NOMO-1 treated with dmso at 0.1 percent for 144 hours (cell line): ENCODE measurements at regions not wholly inside any gene's neighbourhood (a gene's known extent, or its start where the extent isn't known, plus 50 kb on each side); places are given as distances from the start of the nearest gene placed in this dataset.

Experiments
- DNase-seq: peaks from one replicate; lab custom pipeline; 2025; ENCODE audit not compliant: unreplicated experiment; lab: John Stamatoyannopoulos, UW

GRCh38 chr2:40886100-40886499, 434.2 kb upstream of the SLC8A1 start:
- DNase-seq, result no peak

DNA sequence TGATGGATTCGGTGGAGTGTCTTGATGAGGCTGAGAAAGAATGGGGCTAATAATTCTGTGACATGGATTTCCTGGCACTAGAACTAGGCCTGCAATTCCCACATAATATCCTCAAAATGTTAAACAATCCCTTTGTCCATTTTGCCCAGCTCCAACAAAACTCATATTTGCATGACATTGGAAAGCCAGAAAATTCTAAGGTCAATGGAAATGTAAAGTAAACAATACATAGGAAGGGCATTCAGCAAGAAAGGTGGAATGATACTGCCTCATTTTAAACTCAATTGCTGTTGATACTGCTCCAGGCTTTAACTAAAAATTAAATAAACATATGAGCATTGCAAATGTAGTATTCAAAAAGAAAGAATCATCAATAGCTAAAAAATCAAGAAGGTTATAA, 434.8 kb upstream of the SLC8A1 start:
- no peak for DNase-seq

DNA sequence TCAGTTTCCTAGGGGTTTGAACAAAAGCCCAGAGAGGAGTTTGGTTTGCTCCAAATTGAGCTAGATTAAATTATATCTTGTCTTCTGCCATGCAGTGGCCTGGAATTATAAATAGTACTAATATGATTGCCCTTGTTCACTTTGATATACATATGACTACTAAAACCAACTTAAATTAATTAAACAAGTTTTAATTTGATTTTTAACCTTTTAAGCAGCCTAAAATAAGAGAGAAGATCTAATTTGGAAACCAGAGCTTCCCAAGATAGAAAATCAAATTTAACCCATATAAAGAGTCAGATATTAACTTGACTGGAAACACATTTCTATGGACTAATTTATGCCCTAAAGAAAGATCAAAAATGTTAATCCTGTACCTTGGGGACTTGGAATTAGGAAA, 444.5 kb upstream of the SLC8A1 start:
- no peak for DNase-seq

- no peak for DNase-seq
These were observed 462.8 kb upstream of the SLC8A1 start for GRCh38 chr2:40914666-40915065.

DNA sequence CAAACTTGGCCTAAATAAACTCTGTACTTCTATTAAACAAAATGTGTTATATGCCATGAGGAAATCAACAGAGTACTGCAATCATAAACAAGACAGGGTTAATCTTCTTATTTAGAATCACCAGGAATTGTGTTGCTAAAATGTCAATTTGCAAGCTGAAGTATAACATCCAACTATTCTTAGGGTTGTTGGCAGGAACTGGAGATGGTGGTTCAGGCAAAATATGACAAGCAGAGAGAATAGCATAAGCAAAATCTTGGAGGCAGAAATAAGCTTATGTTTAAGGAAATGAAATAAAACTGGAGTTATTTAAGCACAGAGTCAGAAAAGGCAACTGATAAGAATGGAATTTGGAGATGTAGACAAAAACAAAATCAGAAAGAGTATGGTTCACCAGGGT, 463.8 kb upstream of the SLC8A1 start:
- no peak for DNase-seq

DNA sequence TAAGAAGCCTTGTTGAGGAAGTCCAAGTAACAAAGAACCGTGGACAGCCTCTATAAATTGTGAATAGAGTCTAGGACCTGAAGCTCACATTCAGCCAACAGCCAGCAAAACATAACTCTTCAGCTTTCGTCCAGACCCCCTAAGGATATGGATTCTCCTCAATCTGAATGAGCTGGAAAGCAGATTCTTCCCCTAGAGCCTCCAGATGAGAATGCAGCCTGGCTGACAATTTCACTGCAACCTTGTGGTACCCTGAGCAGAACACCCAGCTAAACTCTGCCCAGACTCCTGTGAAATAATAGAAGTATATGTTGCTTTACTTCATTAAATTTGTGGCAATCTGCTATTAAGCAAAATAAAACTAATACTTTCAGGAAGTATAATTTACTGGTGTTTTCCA, 483.5 kb upstream of the SLC8A1 start:
- no peak for DNase-seq

GRCh38 chr2:40937284-40937683, 485.4 kb upstream of the SLC8A1 start:
- DNase-seq, result no peak

- DNase-seq, result no peak
These were observed 501.5 kb upstream of the SLC8A1 start for GRCh38 chr2:40953341-40953740.

- DNase-seq, result no peak
These were observed 503.2 kb upstream of the SLC8A1 start for GRCh38 chr2:40955042-40955441.

DNA sequence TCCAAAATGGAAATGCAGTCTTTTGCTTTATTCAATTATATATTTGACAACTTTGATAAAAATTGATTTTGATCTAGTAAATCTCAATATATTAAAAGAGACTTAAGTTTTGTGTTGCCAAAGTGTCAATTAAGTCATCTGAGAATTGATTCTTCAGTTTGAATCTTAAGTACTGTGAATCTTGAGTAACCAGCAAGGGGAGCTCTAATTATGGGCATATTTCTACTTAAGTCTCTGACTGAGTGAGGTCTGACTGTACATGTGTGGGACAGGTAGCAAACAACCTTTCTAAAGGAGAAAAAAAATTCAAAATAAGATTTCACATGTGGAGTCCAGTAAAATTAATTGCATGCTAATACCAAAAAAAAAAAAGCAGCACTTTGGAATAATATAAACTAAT, 503.7 kb upstream of the SLC8A1 start:
- DNase-seq, result no peak

DNA sequence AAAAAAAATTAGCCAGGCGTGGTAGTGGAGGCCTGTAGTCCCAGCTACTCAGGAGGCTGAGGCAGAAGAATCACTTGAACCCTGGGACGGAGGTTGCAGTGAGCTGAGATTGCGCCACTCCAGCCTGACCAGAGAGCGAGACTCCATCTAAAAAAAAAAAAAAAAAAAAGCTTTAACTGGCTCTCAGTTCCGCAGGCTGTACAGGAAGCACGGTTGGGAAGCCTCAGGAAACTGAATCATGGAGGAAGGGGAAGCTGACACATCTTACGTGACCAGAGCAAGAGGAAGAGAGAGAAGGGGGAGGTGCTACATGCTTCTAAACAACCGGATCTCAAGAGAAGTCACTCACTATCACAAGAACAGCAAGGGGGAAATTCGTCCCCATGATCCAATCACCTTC, 505.6 kb upstream of the SLC8A1 start:
- peak; percentile 88 for DNase-seq

DNA sequence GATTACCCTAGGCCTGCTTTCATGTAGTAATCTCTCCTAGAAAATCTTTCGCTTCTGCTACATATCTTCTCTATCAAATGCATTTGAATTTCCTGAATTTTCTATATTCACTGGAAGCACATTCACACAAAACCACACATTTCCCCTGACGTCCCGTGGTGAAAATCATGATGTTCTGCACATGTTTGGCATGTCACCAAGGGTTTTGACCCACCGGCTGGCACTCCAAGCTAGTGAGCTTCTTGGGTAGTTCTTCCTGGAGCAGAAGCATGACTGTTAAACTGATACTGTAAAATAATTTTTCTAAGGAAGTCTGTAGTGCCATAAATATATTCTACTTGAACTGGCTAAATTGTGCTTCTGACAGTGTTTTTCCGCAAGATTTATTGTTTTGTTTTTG, 510.1 kb upstream of the SLC8A1 start:
- no peak for DNase-seq

GRCh38 chr2:40964509-40965250, 512.8 kb upstream of the SLC8A1 start:
- DNase-seq, result no peak

DNA sequence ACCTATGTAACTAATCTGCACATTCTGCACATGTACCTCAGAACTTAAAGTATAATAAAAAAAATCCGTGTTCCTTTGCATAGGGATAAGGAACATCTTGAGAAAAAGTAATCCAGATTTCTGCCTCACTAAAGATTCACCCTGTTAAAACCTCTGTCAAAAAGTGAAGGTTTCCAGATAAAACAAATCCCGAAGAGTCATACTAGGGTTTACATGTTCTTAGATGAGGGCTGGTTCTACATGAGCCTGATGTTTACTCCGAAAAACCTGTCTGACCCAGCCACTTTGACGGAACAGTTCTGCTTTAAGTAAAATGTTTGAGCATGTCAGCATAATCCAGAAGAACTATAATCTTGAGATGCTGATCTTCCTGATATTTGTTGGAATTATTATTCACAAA, 515.6 kb upstream of the SLC8A1 start:
- DNase-seq, result no peak

GRCh38 chr2:40975151-40975550, 523.3 kb upstream of the SLC8A1 start:
- no peak for DNase-seq

DNA sequence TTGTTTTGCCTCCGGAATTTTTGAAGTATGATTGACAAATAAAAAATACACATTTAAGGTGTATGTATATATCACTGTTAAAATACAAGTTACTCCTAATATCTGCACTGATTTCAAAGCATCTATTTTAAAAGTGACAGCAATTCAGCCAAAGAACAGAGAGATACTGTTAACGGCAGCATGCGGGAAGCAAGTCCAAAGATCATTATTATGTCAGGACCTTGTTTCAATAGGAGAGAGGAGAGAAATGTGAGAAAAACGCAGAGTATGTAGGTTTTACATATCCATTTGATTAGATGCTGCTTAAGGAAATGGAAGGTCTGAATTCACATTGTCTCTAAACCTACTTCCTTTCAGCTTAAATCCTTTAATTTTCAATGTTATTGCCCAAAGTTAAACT, 545.5 kb upstream of the SLC8A1 start:
- no peak for DNase-seq

DNA sequence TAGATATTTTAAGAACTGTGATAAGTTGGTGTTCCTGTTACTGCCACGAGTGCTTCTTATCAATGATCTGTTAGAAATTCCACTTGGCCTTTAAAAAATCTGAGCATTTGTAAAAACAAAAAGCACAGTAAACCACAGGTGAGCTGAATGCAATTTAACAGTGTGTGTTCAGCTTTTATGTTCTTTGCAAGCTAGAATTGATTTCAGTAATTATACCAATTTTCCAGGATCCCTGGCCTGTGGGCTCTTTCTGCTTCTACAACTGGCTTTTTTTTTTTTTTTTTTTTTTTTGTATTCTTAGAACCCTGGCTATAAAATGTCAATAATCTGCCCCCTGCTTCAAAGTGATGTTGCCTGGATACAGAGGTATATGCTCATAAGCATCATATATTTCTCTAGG, 548.5 kb upstream of the SLC8A1 start:
- DNase-seq, result no peak

GRCh38 chr2:41000906-41001305, 549.0 kb upstream of the SLC8A1 start:
- no peak for DNase-seq

GRCh38 chr2:41004700-41005099, 552.8 kb upstream of the SLC8A1 start:
- DNase-seq, result no peak

GRCh38 chr2:41020358-41020757, 568.5 kb upstream of the SLC8A1 start:
- DNase-seq, result no peak

GRCh38 chr2:41024816-41025215, 572.9 kb upstream of the SLC8A1 start:
- DNase-seq, result no peak

DNA sequence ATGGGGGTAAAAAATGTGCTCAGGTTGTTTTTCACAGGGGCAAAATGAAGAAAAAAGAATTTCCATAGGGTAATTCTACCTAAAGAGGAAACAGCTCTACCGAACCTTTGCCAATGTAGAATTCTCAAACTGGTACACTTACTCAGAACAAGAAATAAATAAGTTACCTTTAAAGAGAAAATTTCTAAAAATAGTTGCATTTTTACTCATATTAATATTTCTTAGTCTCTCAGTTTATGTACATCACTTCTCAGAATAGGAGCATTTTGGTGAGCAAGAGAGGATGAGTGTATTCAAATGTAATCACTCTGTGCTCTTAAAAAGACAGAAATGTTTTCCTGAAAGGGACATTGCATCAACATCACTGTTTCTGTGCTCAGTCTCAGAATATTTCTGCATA, 574.7 kb upstream of the SLC8A1 start:
- no peak for DNase-seq

DNA sequence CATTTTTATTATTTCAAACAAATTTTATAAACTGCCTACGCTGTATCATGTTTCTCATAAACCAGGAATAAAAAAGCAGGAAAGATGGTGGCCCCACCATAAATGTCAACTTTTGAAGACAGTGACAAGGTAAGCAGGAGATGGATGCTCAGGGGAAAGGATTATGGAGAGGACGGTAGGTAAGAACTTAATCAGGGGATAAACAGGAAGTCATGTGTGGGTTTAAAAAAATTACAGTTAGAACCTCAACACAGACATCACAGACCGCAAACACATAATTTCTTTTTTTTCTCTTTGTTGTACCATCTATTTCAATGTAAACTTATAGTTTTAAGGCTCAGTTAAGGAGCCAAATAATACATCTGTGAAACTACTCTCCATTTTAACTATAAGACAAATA, 575.2 kb upstream of the SLC8A1 start:
- no peak for DNase-seq
